Activated naive CD8-positive, alpha-beta T cell (primary cell): ENCODE measurements at regions not wholly inside any gene's neighbourhood (a gene's known extent, or its start where the extent isn't known, plus 50 kb on each side); places are given as distances from the start of the nearest gene placed in this dataset.

Experiments
- H3K27ac Mint-ChIP-seq: one replicate; pipeline ENCODE4 v1.8.0; 2021; ENCODE audit warnings: mixed read lengths
- H3K27me3 Mint-ChIP-seq: one replicate; pipeline ENCODE4 v1.8.0; 2021; ENCODE audit warnings: mixed read lengths
- H3K36me3 Mint-ChIP-seq: one replicate; pipeline ENCODE4 v1.8.0; 2021; ENCODE audit warnings: mixed read lengths
- H3K4me1 Mint-ChIP-seq: one replicate; pipeline ENCODE4 v1.8.0; 2021; ENCODE audit warnings: low read depth, mixed read lengths
- H3K4me3 Mint-ChIP-seq: one replicate; pipeline ENCODE4 v1.8.0; 2021; ENCODE audit warnings: mild to moderate bottlenecking, mixed read lengths
- H3K9me3 Mint-ChIP-seq: one replicate; pipeline ENCODE4 v1.8.0; 2021; ENCODE audit warnings: low read depth, mixed read lengths

DNA sequence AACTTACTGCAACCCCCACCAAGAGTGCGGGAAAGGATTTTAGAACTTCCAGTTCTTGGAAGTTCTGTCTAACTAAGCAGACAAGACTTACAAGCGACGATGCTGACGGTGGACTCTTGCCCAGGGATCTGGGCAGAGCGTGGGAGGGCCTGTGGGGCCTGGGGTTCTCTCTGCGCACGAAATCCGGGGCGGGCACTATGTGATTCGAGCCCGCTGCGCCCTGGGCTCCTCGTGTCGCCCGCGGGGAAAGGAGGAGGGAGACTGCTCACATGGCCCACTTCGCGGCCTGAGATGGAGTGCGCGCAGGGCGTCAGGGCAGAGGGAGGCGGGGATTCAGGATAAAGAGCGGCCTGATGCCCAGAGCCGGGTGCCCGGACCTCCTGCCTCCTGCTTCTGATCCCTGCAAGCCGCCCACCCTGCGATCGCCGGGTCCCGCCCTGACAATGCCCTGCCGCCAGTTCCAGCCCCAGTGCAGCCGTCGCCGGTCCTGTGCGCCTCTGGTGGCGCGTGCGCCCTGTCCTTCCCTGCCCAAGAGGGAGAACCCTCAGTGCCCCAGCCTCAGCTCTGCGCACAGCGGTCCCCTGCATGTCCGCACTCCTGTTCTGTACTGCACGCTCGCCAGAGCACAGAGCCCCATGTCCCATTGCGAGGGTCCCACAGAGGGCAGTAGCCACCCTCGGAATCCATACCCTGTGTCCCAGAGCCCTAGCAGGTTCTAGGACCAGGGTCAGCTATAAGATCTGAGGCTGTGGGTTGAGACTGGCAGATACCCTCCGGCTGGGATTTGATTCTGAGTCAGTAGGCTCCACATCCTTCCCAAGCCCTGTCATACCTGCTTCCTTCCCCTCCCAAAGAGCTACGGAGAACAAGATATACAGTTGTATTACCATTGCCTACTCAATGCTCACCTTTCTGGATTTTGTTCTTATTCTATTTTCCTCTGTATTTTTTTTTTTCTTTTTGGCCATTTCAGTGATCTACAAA lies 99.4 kb upstream of the TMEM106B start:
- H3K27ac Mint-ChIP-seq = no peak overlapping the region
- peaks cover 11% of the 10 kb centered on the region for H3K4me1 Mint-ChIP-seq
- peaks cover 30% of the 10 kb centered on the region for H3K27me3 Mint-ChIP-seq
- H3K36me3 Mint-ChIP-seq = peaks cover 8% of the 10 kb centered on the region
- H3K4me3 Mint-ChIP-seq = peak overlapping the region; percentile 78
- no peaks in the 10 kb centered on the region for H3K9me3 Mint-ChIP-seq

DNA sequence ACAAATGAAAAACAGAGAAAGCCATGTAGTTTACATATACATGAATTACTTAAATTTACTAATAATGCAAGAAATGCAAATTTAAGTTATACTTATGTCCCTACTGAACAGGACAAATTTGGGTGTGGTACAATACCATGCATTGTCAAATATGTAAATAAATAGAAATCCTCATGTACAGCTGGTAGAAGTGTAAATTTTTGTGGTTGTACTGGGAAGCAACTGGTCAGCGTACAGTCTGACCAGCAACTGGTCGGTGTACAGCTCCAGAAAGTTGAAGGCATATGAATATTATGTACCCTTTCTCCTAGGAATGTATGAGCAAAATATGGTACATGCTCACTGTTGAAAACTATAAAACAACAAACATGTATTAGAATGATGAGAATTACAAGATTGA lies 93.9 kb upstream of the TMEM106B start:
- Mint-ChIP-seq H3K4me1 (peaks cover 4% of the 10 kb centered on the region), H3K36me3 (peaks cover 2% of the 10 kb centered on the region), H3K27me3 (peaks cover 13% of the 10 kb centered on the region), H3K9me3 (no peaks in the 10 kb centered on the region), H3K4me3 (no peak overlapping the region), H3K27ac (no peak overlapping the region)

DNA sequence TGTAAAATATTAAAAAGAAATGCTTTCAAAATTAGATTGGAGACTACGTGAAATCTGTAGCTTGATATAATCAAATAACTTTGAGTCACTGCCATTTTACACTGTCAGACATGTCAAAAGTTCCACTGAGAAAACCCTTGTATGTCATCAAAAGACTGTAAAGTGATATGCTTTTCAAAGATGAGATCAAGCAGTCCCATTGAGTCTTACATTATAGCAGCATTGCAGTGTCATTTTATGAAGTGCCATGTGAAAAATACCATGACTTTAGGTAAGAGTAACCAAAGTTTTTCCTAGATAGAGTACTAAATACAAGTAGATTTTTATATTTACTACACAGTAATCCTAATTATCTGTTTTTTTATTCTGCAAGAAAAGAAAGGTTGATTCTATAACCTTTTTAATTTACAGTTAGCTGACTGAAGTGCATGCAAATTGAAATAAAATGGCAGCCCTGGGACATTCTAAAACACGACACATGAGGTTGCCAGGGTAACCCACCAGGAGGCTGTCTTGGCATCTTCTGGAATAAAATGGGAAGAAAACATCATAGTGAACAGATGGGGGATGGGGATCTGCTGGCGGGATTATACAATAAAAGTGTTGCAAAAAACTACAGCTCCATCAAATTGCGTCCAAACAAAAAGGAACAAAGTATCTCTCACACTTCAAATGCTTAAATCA lies 91.3 kb upstream of the TMEM106B start:
- Mint-ChIP-seq H3K27me3 (peaks cover 2% of the 10 kb centered on the region), H3K36me3 (peaks cover 3% of the 10 kb centered on the region), H3K27ac (no peak overlapping the region), H3K9me3 (no peaks in the 10 kb centered on the region), H3K4me1 (no peaks in the 10 kb centered on the region), H3K4me3 (no peak overlapping the region)

GRCh38 chr7:12120632-12121031 lies 90.5 kb upstream of the TMEM106B start:
- H3K27ac Mint-ChIP-seq = no peak overlapping the region
- no peaks in the 10 kb centered on the region for H3K4me1 Mint-ChIP-seq
- no peak overlapping the region for H3K4me3 Mint-ChIP-seq
- no peaks in the 10 kb centered on the region for H3K9me3 Mint-ChIP-seq
- peaks cover 3% of the 10 kb centered on the region for H3K36me3 Mint-ChIP-seq
- H3K27me3 Mint-ChIP-seq = peaks cover 2% of the 10 kb centered on the region

DNA sequence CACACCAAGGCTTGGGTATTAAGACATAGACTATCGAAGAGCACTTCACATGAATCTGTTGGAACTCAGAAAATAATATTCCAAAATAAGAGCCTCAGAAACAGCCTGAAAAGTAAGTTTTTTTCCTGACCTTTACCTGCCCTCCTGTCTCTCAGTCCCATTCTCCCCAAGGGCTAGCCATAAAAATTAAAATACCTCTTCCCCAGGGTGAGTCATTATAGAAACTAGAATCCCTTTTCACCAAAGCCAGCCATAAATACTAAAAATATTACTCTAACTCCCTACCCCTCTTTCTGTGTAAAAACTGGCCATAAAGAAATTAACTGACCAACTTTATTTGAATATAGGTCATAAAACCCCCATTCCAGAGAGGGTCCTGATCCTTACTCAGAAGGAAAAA lies 87.9 kb upstream of the TMEM106B start:
- Mint-ChIP-seq H3K36me3 (peaks cover 3% of the 10 kb centered on the region), H3K9me3 (no peaks in the 10 kb centered on the region), H3K27me3 (peaks cover 2% of the 10 kb centered on the region), H3K4me1 (peaks cover 6% of the 10 kb centered on the region), H3K4me3 (no peak overlapping the region), H3K27ac (no peak overlapping the region)

DNA sequence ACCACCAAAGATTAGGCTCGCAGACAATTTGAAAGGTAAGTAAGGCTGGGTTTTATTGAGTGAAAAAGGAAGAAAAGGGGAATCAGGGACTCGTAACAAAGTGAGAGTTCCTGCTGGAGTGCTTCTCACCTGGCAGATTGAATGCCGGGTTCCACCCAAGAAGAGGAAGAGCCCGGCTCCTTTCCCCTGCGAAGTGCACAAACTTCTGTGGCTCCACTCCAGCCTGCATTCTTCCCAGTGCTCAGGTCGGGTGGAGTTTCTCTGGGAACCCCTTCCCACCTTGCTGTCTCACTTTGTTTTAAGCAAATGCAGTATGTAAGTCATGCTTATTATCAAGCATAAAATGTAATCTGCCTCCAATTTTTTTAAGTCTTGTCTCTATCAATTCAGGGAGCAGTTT lies 87.1 kb upstream of the TMEM106B start:
- peaks cover 3% of the 10 kb centered on the region for H3K36me3 Mint-ChIP-seq
- no peaks in the 10 kb centered on the region for H3K9me3 Mint-ChIP-seq
- H3K27ac Mint-ChIP-seq = no peak overlapping the region
- H3K4me3 Mint-ChIP-seq = no peak overlapping the region
- H3K27me3 Mint-ChIP-seq = peaks cover 2% of the 10 kb centered on the region
- H3K4me1 Mint-ChIP-seq = peaks cover 6% of the 10 kb centered on the region

- Mint-ChIP-seq H3K4me1 (peaks cover 17% of the 10 kb centered on the region), H3K9me3 (no peaks in the 10 kb centered on the region), H3K27ac (no peak overlapping the region), H3K27me3 (peaks cover 2% of the 10 kb centered on the region), H3K36me3 (no peaks in the 10 kb centered on the region), H3K4me3 (no peak overlapping the region)
Observed at GRCh38 chr7:12127455-12127854, 83.6 kb upstream of the TMEM106B start.

GRCh38 chr7:12130609-12131008 lies 80.5 kb upstream of the TMEM106B start:
- Mint-ChIP-seq H3K27ac (no peak overlapping the region), H3K36me3 (peaks cover 3% of the 10 kb centered on the region), H3K27me3 (no peaks in the 10 kb centered on the region), H3K4me3 (no peak overlapping the region), H3K9me3 (no peaks in the 10 kb centered on the region), H3K4me1 (peaks cover 17% of the 10 kb centered on the region)

- H3K36me3 Mint-ChIP-seq = peaks cover 3% of the 10 kb centered on the region
- H3K27ac Mint-ChIP-seq = no peak overlapping the region
- H3K9me3 Mint-ChIP-seq = no peaks in the 10 kb centered on the region
- peaks cover 17% of the 10 kb centered on the region for H3K4me1 Mint-ChIP-seq
- H3K27me3 Mint-ChIP-seq = no peaks in the 10 kb centered on the region
- H3K4me3 Mint-ChIP-seq = no peak overlapping the region
Observed at GRCh38 chr7:12131122-12131521, 80.0 kb upstream of the TMEM106B start.

DNA sequence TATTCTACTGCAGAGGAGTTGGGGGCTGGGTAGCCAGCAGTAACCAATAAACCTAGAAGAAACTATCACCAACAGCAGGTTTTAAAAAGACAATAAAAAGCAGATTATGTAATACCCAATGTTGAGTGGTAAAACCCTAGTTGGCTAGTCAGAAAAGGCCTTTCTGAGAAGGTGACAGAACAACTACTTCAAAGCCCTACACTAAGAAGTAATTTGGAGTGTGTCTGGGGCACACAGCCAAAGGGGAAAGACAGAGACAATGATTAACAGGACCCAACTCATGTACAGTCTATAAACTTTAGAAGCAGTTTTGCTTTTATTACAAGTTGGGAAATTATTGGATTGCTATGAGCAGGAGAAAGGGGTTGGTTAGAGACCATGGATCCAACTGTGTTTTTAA lies 77.2 kb upstream of the TMEM106B start:
- Mint-ChIP-seq H3K4me3 (no peak overlapping the region), H3K36me3 (peaks cover 5% of the 10 kb centered on the region), H3K27me3 (no peaks in the 10 kb centered on the region), H3K9me3 (no peaks in the 10 kb centered on the region), H3K4me1 (peaks cover 18% of the 10 kb centered on the region), H3K27ac (no peak overlapping the region)

DNA sequence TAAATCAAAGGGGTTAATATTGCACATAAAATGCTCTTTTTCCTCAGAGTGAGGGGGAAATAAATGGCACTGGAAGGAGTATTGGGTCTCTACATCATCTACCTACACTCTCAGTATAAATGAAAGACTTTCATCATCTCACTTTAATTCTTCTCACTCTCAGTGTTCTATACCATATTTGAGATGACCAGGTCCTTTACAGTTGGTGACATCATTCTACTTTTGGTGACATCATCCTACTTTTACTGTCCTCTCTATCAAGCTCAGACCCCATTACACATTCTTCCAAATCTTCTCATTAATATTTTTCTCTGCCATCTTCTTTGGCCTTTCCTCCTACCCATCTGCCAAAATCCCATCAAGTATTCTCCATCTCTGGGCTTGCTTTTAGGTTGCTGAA lies 74.6 kb upstream of the TMEM106B start:
- H3K27ac Mint-ChIP-seq = no peak overlapping the region

DNA sequence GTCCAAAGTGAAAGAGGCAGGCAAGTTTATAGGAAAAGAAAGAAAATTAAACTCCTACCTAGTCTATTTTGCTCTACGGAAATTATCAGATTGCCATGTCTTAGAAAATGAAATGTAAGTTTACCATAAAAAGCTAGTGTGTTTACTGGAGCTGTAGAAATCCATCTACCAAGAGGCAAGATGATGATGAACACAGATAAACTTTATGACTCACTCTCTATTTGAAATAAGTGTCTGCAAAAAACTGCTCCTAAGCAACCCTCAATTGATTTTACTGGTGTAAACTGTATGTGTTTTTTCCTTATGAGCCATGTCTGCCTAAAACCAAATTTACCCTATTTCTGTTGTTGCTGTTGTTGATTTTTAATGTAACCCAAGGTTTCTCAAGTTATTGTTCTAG lies 73.8 kb upstream of the TMEM106B start:
- no peak overlapping the region for H3K27ac Mint-ChIP-seq
- H3K4me3 Mint-ChIP-seq = no peak overlapping the region
- peaks cover 5% of the 10 kb centered on the region for H3K36me3 Mint-ChIP-seq

More for the DNA sequence above, 74.6 kb upstream of the TMEM106B start:
- no peaks in the 10 kb centered on the region for H3K27me3 Mint-ChIP-seq
- H3K4me3 Mint-ChIP-seq = no peak overlapping the region
- H3K36me3 Mint-ChIP-seq = peaks cover 5% of the 10 kb centered on the region
- H3K9me3 Mint-ChIP-seq = no peaks in the 10 kb centered on the region
- H3K4me1 Mint-ChIP-seq = peaks cover 8% of the 10 kb centered on the region

GRCh38 chr7:12138421-12138820 lies 72.7 kb upstream of the TMEM106B start:
- Mint-ChIP-seq H3K27ac (no peak overlapping the region), H3K4me1 (peaks cover 6% of the 10 kb centered on the region), H3K9me3 (no peaks in the 10 kb centered on the region), H3K4me3 (no peak overlapping the region), H3K27me3 (no peaks in the 10 kb centered on the region), H3K36me3 (peaks cover 5% of the 10 kb centered on the region)

More for the DNA sequence above, 73.8 kb upstream of the TMEM106B start:
- Mint-ChIP-seq H3K9me3 (no peaks in the 10 kb centered on the region), H3K27me3 (no peaks in the 10 kb centered on the region), H3K4me1 (peaks cover 6% of the 10 kb centered on the region)

- H3K36me3 Mint-ChIP-seq = peaks cover 5% of the 10 kb centered on the region
- H3K4me1 Mint-ChIP-seq = peaks cover 6% of the 10 kb centered on the region
- H3K4me3 Mint-ChIP-seq = no peak overlapping the region
- H3K9me3 Mint-ChIP-seq = no peaks in the 10 kb centered on the region
- no peaks in the 10 kb centered on the region for H3K27me3 Mint-ChIP-seq
- no peak overlapping the region for H3K27ac Mint-ChIP-seq
Observed at GRCh38 chr7:12139416-12139815, 71.7 kb upstream of the TMEM106B start.

- Mint-ChIP-seq H3K4me3 (no peak overlapping the region), H3K27ac (no peak overlapping the region), H3K9me3 (no peaks in the 10 kb centered on the region), H3K36me3 (peaks cover 3% of the 10 kb centered on the region), H3K27me3 (no peaks in the 10 kb centered on the region), H3K4me1 (peaks cover 7% of the 10 kb centered on the region)
Observed at GRCh38 chr7:12146813-12147212, 64.3 kb upstream of the TMEM106B start.
